Activated CD8-positive, alpha-beta memory T cell treated with anti-CD3 and anti-CD28 coated beads, Interleukin-2, amount 10 ng/mL, durations not matched to agents 7 days and 5 days (primary cell): ENCODE measurements at regions not wholly inside any gene's neighbourhood (a gene's known extent, or its start where the extent isn't known, plus 50 kb on each side); places are given as distances from the start of the nearest gene placed in this dataset.

Source experiments
- ATAC-seq: fragments of 150-1000 bp; cut with Tn5 transposase; one replicate; pipeline ENCODE4 v1.10.0; 2021; ENCODE audit warnings: moderate library complexity
- CTCF ChIA-PET: fragments of 350-600 bp; sonication (Branson Sonifier 250); formaldehyde crosslinking; loops from one replicate; lab custom pipeline; 2021; ENCODE audit warnings: antibody characterized with exemption; lab: Charles Lee
- DNase-seq: peaks from one replicate; pipeline ENCODE4 v3.0.0-alpha.2; 2020
- H3K27ac Mint-ChIP-seq: one replicate; pipeline ENCODE4 v1.8.0; 2021; ENCODE audit warnings: mild to moderate bottlenecking, mixed read lengths
- H3K27me3 Mint-ChIP-seq: one replicate; pipeline ENCODE4 v1.8.0; 2021; ENCODE audit warnings: mixed read lengths
- H3K36me3 Mint-ChIP-seq: one replicate; pipeline ENCODE4 v1.8.0; 2021; ENCODE audit warnings: mild to moderate bottlenecking, mixed read lengths
- H3K4me1 Mint-ChIP-seq: one replicate; pipeline ENCODE4 v1.8.0; 2021; ENCODE audit warnings: mixed read lengths
- H3K4me3 Mint-ChIP-seq: one replicate; pipeline ENCODE4 v1.8.0; 2021; ENCODE audit warnings: mild to moderate bottlenecking, moderate library complexity, mixed read lengths
- H3K9me3 Mint-ChIP-seq: one replicate; pipeline ENCODE4 v1.8.0; 2022; ENCODE audit warnings: low read depth, mixed read lengths

GRCh38 chr20:11437090-11437489, 480.6 kb upstream of the BTBD3 start:
- Mint-ChIP-seq H3K27me3 (no peaks in the 10 kb centered on the region), H3K36me3 (no peaks in the 10 kb centered on the region), H3K27ac (no peak overlapping the region), H3K4me3 (no peak overlapping the region), H3K9me3 (peaks cover 15% of the 10 kb centered on the region), H3K4me1 (no peaks in the 10 kb centered on the region)
- no peak for ATAC-seq
- no peak for DNase-seq
- CTCF ChIA-PET: no interaction called here

GRCh38 chr20:11437611-11438380, 479.9 kb upstream of the BTBD3 start:
- Mint-ChIP-seq H3K27ac (no peak overlapping the region), H3K9me3 (peaks cover 12% of the 10 kb centered on the region), H3K36me3 (no peaks in the 10 kb centered on the region), H3K4me3 (no peak overlapping the region), H3K4me1 (no peaks in the 10 kb centered on the region), H3K27me3 (no peaks in the 10 kb centered on the region)
- CTCF ChIA-PET: no interaction called here
- ATAC-seq: no peak
- DNase-seq: no peak

- peaks cover 12% of the 10 kb centered on the region for H3K9me3 Mint-ChIP-seq
- ATAC-seq (no peak), DNase-seq (no peak)
- H3K4me1 Mint-ChIP-seq: no peaks in the 10 kb centered on the region
- no peak overlapping the region for H3K27ac Mint-ChIP-seq
- no peak overlapping the region for H3K4me3 Mint-ChIP-seq
- no peaks in the 10 kb centered on the region for H3K36me3 Mint-ChIP-seq
- CTCF ChIA-PET: no interaction called here
- no peaks in the 10 kb centered on the region for H3K27me3 Mint-ChIP-seq
Measured at GRCh38 chr20:11438412-11438811, 479.3 kb upstream of the BTBD3 start.

GRCh38 chr20:11443382-11444119, 474.1 kb upstream of the BTBD3 start:
- Mint-ChIP-seq H3K4me3 (no peak overlapping the region), H3K27ac (no peak overlapping the region), H3K36me3 (no peaks in the 10 kb centered on the region), H3K4me1 (no peaks in the 10 kb centered on the region), H3K27me3 (no peaks in the 10 kb centered on the region), H3K9me3 (peaks cover 2% of the 10 kb centered on the region)
- no peak for DNase-seq
- no peak for ATAC-seq
- CTCF ChIA-PET: no interaction called here

GRCh38 chr20:11445161-11445560, 472.5 kb upstream of the BTBD3 start:
- Mint-ChIP-seq H3K4me1 (no peaks in the 10 kb centered on the region), H3K9me3 (peaks cover 2% of the 10 kb centered on the region), H3K4me3 (no peak overlapping the region), H3K27ac (no peak overlapping the region), H3K36me3 (no peaks in the 10 kb centered on the region), H3K27me3 (no peaks in the 10 kb centered on the region)
- ATAC-seq (no peak), DNase-seq (no peak)
- CTCF ChIA-PET: no interaction called here

- peaks cover 2% of the 10 kb centered on the region for H3K9me3 Mint-ChIP-seq
- no peak for DNase-seq
- no peak for ATAC-seq
- H3K27ac Mint-ChIP-seq: no peak overlapping the region
- CTCF ChIA-PET: no interaction called here
- no peaks in the 10 kb centered on the region for H3K36me3 Mint-ChIP-seq
- H3K27me3 Mint-ChIP-seq: no peaks in the 10 kb centered on the region
- no peak overlapping the region for H3K4me3 Mint-ChIP-seq
- no peaks in the 10 kb centered on the region for H3K4me1 Mint-ChIP-seq
Measured at GRCh38 chr20:11445891-11446290, 471.8 kb upstream of the BTBD3 start.

GRCh38 chr20:11447371-11448100, 470.2 kb upstream of the BTBD3 start:
- no peak overlapping the region for H3K27ac Mint-ChIP-seq
- no peak for DNase-seq
- H3K4me3 Mint-ChIP-seq: no peak overlapping the region
- CTCF ChIA-PET: no interaction called here
- no peak for ATAC-seq
- no peaks in the 10 kb centered on the region for H3K27me3 Mint-ChIP-seq
- H3K36me3 Mint-ChIP-seq: no peaks in the 10 kb centered on the region
- H3K4me1 Mint-ChIP-seq: no peaks in the 10 kb centered on the region
- peaks cover 2% of the 10 kb centered on the region for H3K9me3 Mint-ChIP-seq

GRCh38 chr20:11448554-11448953, 469.1 kb upstream of the BTBD3 start:
- Mint-ChIP-seq H3K9me3 (peaks cover 2% of the 10 kb centered on the region), H3K4me1 (no peaks in the 10 kb centered on the region), H3K27me3 (no peaks in the 10 kb centered on the region), H3K4me3 (no peak overlapping the region), H3K27ac (no peak overlapping the region), H3K36me3 (no peaks in the 10 kb centered on the region)
- CTCF ChIA-PET: no interaction called here
- DNase-seq: no peak
- no peak for ATAC-seq

- Mint-ChIP-seq H3K4me3 (no peak overlapping the region), H3K36me3 (no peaks in the 10 kb centered on the region), H3K4me1 (no peaks in the 10 kb centered on the region), H3K27ac (no peak overlapping the region), H3K9me3 (peaks cover 2% of the 10 kb centered on the region), H3K27me3 (no peaks in the 10 kb centered on the region)
- no peak for ATAC-seq
- DNase-seq: no peak
- CTCF ChIA-PET: no interaction called here
Measured at GRCh38 chr20:11451793-11452291, 465.9 kb upstream of the BTBD3 start.

- Mint-ChIP-seq H3K27me3 (no peaks in the 10 kb centered on the region), H3K36me3 (no peaks in the 10 kb centered on the region), H3K4me1 (no peaks in the 10 kb centered on the region), H3K27ac (no peak overlapping the region), H3K4me3 (no peak overlapping the region), H3K9me3 (peaks cover 2% of the 10 kb centered on the region)
- ATAC-seq (no peak), DNase-seq (no peak)
- CTCF ChIA-PET: no interaction called here
Measured at GRCh38 chr20:11452326-11452725, 465.4 kb upstream of the BTBD3 start.

- no peak overlapping the region for H3K27ac Mint-ChIP-seq
- DNase-seq (no peak), ATAC-seq (no peak)
- no peak overlapping the region for H3K4me3 Mint-ChIP-seq
- CTCF ChIA-PET: no interaction called here
- H3K4me1 Mint-ChIP-seq: no peaks in the 10 kb centered on the region
- H3K27me3 Mint-ChIP-seq: no peaks in the 10 kb centered on the region
- H3K36me3 Mint-ChIP-seq: no peaks in the 10 kb centered on the region
- peaks cover 2% of the 10 kb centered on the region for H3K9me3 Mint-ChIP-seq
Measured at GRCh38 chr20:11453430-11453829, 464.3 kb upstream of the BTBD3 start.

GRCh38 chr20:11454966-11455799, 462.5 kb upstream of the BTBD3 start:
- H3K4me3 Mint-ChIP-seq: no peak overlapping the region
- peaks cover 2% of the 10 kb centered on the region for H3K9me3 Mint-ChIP-seq
- no peaks in the 10 kb centered on the region for H3K4me1 Mint-ChIP-seq
- CTCF ChIA-PET: no interaction called here
- ATAC-seq (no peak), DNase-seq (no peak)
- H3K36me3 Mint-ChIP-seq: no peaks in the 10 kb centered on the region
- no peaks in the 10 kb centered on the region for H3K27me3 Mint-ChIP-seq
- H3K27ac Mint-ChIP-seq: no peak overlapping the region

- Mint-ChIP-seq H3K4me1 (no peaks in the 10 kb centered on the region), H3K9me3 (peaks cover 2% of the 10 kb centered on the region), H3K27me3 (no peaks in the 10 kb centered on the region), H3K27ac (no peak overlapping the region), H3K4me3 (no peak overlapping the region), H3K36me3 (no peaks in the 10 kb centered on the region)
- CTCF ChIA-PET: no interaction called here
- no peak for DNase-seq
- no peak for ATAC-seq
Measured at GRCh38 chr20:11457488-11457887, 460.2 kb upstream of the BTBD3 start.
